GM06990 (cell line): ENCODE measurements at regions not wholly inside any gene's neighbourhood (a gene's known extent, or its start where the extent isn't known, plus 50 kb on each side); places are given as distances from the start of the nearest gene placed in this dataset.
A peak's percentile ranks its signal among the peaks of the same experiment; 100 is the strongest.
"Not testable (repeated sequence)": the region's sequence is repeated elsewhere in the genome, so short reads cannot be mapped to it uniquely, and the experiment has no call there.

Experiments
- DNase-seq: peaks from one replicate; pipeline ENCODE4 v3.0.0-alpha.2; 2011; ENCODE audit not compliant: insufficient read length; ENCODE audit errors: extremely low read depth
- H3K27me3 ChIP-seq: replicated peaks from 2 replicates; pipeline ENCODE4 v1.6.0; 2011; ENCODE audit warnings: low read length; ENCODE audit not compliant: control insufficient read depth, insufficient read depth
- H3K36me3 ChIP-seq: 2 replicates; pipeline ENCODE4 v1.5.1; 2011; ENCODE audit warnings: low read length; ENCODE audit not compliant: control insufficient read depth, insufficient read depth
- H3K4me3 ChIP-seq: replicated peaks from 2 replicates; pipeline ENCODE4 v1.5.1; 2011; ENCODE audit warnings: low read depth, mild to moderate bottlenecking, control low read depth, low read length
- TF ChIP-seq, protein P1 (sequence below): IDR thresholded peaks from 2 replicates; pipeline ENCODE4 v1.5.1; 2011; ENCODE audit warnings: low read length, control low read depth, mild to moderate bottlenecking, inconsistent platforms; ENCODE audit not compliant: insufficient read depth, poor library complexity, severe bottlenecking

DNA sequence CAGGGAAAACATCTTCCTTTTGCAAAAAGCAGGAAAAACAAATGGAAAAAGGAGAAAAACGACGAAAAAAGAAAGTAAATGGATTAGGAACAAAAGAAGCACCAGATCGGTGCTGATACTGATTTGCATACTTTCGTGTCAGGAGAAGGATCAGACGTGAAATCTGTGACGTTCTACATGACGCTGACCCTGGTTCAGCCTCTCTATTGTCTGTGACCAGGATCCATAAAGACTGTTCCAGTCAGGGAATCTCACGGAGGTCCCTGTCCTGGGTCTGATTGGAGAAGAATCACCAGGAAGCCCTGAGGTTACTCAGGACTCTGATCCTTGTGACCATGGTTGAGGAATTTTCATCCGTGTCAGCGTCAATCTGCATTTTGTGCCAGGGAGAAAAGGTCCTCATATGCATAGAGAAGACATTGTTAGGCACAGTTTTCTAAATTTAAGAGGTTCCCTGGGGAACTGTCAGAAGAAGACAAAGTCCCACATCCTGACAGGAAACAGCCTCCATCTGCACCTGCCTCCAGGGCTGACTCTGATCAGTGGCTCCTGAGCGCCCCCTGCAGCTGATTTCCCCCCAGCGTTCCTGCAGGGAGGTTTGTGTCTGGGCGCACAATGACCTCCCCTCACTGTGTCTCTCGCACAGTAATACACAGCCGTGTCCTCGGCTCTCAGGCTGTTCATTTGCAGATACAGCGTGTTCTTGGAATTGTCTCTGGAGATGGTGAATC is 832.9 kb downstream of the TMEM121 start:
- DNase-seq, H3K36me3 ChIP-seq, H3K27me3 ChIP-seq: not testable (repeated sequence)
- H3K4me3 ChIP-seq = peak overlapping the region; percentile 14; the same call in 1 of the 2 replicates
- TF ChIP-seq, protein P1, sequence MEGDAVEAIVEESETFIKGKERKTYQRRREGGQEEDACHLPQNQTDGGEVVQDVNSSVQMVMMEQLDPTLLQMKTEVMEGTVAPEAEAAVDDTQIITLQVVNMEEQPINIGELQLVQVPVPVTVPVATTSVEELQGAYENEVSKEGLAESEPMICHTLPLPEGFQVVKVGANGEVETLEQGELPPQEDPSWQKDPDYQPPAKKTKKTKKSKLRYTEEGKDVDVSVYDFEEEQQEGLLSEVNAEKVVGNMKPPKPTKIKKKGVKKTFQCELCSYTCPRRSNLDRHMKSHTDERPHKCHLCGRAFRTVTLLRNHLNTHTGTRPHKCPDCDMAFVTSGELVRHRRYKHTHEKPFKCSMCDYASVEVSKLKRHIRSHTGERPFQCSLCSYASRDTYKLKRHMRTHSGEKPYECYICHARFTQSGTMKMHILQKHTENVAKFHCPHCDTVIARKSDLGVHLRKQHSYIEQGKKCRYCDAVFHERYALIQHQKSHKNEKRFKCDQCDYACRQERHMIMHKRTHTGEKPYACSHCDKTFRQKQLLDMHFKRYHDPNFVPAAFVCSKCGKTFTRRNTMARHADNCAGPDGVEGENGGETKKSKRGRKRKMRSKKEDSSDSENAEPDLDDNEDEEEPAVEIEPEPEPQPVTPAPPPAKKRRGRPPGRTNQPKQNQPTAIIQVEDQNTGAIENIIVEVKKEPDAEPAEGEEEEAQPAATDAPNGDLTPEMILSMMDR = peak; percentile 18

- DNase-seq, H3K27me3 ChIP-seq, H3K36me3 ChIP-seq, H3K4me3 ChIP-seq: not testable (repeated sequence)
These were observed 839.0 kb downstream of the TMEM121 start for GRCh38 chr14:106365371-106365770.

- H3K36me3 ChIP-seq, H3K27me3 ChIP-seq, DNase-seq, H3K4me3 ChIP-seq: not testable (repeated sequence)
These were observed 839.5 kb downstream of the TMEM121 start for GRCh38 chr14:106365894-106366293.

DNA sequence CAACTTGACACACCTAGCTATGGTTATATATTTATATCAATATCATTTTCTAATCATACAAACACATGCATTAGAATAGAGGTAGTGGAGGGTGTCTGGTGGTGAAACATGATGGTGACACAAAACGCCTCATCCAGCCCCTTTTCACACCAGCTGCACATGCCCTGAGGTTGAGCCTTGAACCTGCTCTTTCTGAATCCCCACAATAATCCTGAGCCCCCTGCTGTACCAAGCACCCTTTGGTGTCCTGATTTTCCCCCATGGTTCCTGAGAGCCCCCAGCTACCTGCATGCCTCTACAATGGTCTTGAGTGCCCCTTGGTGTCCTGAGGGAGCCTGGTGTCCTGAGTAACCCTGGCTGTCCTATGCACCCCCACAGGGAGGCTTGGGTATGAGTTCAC is 840.6 kb downstream of the TMEM121 start:
- H3K36me3 ChIP-seq, H3K4me3 ChIP-seq, H3K27me3 ChIP-seq, DNase-seq: not testable (repeated sequence)

GRCh38 chr14:106369456-106369855 is 843.1 kb downstream of the TMEM121 start:
- not testable (repeated sequence) for H3K4me3 ChIP-seq, H3K36me3 ChIP-seq, DNase-seq, H3K27me3 ChIP-seq

DNA sequence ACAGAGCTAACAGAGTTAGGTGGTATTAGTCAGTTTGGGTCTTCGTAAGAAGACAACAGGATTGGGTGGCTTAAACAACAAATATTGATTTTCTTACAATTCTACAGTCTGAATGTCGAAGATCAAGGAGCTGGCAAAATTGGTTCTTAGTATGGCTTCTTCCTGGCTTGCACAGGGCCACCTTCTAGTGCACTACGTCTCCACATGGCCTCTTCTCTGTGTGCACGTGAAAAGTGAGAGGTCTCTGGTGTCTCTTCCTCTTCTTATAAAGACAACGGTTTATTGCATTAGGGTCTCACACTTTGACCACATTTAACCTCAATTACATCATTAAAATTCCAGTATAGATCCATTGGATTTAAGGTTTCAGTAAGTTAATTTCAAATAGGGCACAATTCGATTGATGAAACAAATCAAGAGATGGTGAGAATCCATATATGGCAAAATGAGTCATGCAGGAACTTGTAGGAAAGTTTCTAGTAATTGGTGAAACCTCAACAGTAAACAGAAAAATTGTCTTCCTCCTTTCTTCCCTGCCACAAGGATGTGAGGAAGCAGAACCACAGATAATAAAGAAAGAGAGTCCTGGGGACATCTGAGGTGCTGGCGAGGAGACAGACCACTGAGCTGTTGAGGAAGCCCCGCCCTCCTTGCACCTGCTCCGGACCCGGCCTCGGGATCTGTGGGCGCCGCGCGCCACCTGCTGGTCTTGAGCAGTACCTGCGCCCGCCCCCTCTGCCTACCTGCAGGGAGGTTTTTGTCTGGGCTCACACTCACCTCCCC is 846.7 kb downstream of the TMEM121 start:
- H3K36me3 ChIP-seq = no peaks in the 10 kb centered on the region
- peak; percentile 86 for DNase-seq
- H3K27me3 ChIP-seq = no peaks in the 10 kb centered on the region
- no peak overlapping the region; the same call in none of the 2 replicates for H3K4me3 ChIP-seq
- TF ChIP-seq, protein P1 = peak; percentile 92

- H3K4me3 ChIP-seq = peak overlapping the region; percentile 45
- not testable (repeated sequence) for DNase-seq, H3K36me3 ChIP-seq, H3K27me3 ChIP-seq
These were observed 847.3 kb downstream of the TMEM121 start for GRCh38 chr14:106373653-106374110.

GRCh38 chr14:106377432-106377831 is 851.0 kb downstream of the TMEM121 start:
- H3K27me3 ChIP-seq = no peaks in the 10 kb centered on the region
- no peak overlapping the region for H3K4me3 ChIP-seq
- no peak for DNase-seq
- no peaks in the 10 kb centered on the region for H3K36me3 ChIP-seq
- TF ChIP-seq, protein P1 = no peak
